ENCODE measurements at regions not wholly inside any gene's neighbourhood (a gene's known extent, or its start where the extent isn't known, plus 50 kb on each side); places are given as distances from the start of the nearest gene placed in this dataset.

DNA sequence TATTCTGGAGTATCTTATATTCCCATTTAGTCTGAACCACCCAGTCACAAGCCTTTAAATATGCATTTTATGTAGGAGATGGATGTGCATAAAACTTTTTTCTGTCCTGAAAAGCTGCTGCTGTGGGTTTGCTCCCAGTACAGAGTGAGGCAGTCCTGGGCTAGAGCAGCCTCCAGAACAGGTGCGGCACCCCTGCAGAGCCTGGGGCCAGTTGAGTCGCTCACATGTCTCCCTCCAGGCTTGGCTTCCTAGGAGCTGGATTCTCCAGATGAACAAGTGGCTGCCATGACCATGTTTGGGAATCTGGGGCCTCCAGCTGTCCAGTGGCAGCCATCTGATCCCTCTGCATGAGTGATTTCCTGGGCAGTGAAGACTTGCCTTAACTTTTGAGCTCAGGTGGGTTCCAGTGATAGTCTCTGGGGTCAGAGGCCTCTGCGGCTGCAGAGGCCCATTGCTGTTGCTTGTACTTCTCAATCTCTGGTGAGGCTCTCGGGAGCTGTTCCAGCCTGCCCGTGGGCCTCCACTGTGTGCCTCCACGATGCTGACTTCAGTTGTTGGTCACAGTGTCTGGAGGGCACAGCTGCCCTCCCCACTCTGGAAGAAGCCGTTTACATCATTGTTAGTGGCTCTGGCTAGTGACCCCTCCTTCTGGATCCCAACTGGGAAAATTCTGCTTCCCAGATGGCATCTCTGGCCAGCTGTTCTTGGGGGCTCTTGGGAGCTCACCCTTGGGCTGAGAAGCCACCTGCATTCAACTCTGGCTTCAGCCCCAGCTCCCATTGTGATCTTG, 120.4 kb downstream of the EMX2 start:
- no peak for DNase-seq (ENCODE audit: low read depth)
- H3K4me3 ChIP-seq (ENCODE audit: low read depth, low read length): no peak overlapping the region
- TF ChIP-seq, protein P1, sequence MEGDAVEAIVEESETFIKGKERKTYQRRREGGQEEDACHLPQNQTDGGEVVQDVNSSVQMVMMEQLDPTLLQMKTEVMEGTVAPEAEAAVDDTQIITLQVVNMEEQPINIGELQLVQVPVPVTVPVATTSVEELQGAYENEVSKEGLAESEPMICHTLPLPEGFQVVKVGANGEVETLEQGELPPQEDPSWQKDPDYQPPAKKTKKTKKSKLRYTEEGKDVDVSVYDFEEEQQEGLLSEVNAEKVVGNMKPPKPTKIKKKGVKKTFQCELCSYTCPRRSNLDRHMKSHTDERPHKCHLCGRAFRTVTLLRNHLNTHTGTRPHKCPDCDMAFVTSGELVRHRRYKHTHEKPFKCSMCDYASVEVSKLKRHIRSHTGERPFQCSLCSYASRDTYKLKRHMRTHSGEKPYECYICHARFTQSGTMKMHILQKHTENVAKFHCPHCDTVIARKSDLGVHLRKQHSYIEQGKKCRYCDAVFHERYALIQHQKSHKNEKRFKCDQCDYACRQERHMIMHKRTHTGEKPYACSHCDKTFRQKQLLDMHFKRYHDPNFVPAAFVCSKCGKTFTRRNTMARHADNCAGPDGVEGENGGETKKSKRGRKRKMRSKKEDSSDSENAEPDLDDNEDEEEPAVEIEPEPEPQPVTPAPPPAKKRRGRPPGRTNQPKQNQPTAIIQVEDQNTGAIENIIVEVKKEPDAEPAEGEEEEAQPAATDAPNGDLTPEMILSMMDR (IDR thresholded peaks at IDR 0.05; ENCODE audit: control insufficient read depth, extremely low read depth, insufficient read depth): no peak

DNA sequence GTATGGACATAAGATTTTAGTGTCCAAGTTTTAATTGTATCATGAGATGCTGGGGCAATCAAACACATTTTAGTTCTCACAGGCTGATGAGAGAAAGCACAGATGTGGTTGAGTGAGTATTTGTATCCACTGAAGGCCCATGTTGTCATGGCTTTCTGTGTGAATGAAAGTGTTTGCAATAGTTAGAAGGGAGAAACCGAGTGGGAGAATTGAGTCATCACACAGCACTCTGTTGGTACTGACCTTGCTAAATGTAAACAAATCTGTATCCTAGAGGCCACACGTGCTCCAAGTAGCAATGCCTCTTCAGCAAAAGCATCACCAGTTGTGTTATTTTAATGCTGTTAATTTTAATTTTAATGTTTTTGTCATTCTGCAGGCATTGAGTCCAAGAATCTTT, 121.2 kb downstream of the EMX2 start:
- H3K4me3 ChIP-seq (ENCODE audit: low read depth, low read length): no peak overlapping the region
- no peak for DNase-seq (ENCODE audit: low read depth)

DNA sequence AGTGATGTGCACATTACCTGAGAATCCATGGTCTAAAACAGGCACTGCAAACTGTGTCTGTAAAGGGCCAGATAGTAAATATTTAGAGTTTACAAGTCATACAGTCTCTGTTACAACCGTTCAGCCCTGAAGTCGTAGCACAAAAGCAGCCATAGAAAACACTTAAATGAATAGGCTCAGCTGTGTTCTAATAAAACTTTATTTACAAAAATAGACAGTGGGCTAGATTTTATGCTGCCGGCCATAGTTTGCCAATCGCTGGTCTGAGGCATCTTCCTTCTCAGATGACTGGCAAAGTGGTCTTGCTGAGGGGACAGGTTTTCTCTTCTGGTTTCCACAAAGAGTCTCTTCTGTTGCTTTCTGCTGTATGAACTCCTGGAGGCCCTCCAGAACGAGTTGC, 121.7 kb downstream of the EMX2 start:
- DNase-seq (ENCODE audit: low read depth): no peak
- TF ChIP-seq, protein P1 (IDR thresholded peaks at IDR 0.05; ENCODE audit: control insufficient read depth, extremely low read depth, insufficient read depth): no peak
- no peak overlapping the region for H3K4me3 ChIP-seq (ENCODE audit: low read depth, low read length)

More for the DNA sequence above, 121.2 kb downstream of the EMX2 start:
- TF ChIP-seq, protein P1 (IDR thresholded peaks at IDR 0.05; ENCODE audit: control insufficient read depth, extremely low read depth, insufficient read depth): no peak

DNA sequence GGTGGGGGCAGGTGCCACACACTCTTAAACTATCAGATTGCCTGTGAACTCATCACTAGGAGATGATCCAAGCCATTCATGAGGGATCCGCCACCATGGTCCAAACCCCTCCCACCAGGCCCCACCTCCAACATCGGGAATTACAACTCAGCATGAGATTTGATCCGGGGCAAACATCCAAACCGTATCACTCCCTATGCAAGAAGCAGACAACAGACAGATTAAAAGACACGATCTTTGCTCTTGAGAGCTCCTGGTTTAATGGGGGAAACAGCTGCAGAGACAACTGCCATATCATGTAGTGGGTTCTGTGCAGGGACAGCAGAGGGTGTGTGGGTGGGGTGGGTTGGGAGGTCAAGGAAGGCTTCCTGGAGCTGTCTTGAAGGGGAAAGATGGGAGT, 123.6 kb downstream of the EMX2 start:
- TF ChIP-seq, protein P1 (IDR thresholded peaks at IDR 0.05; ENCODE audit: control insufficient read depth, extremely low read depth, insufficient read depth): no peak
- DNase-seq (ENCODE audit: low read depth): no peak
- no peak overlapping the region for H3K4me3 ChIP-seq (ENCODE audit: low read depth, low read length)

DNA sequence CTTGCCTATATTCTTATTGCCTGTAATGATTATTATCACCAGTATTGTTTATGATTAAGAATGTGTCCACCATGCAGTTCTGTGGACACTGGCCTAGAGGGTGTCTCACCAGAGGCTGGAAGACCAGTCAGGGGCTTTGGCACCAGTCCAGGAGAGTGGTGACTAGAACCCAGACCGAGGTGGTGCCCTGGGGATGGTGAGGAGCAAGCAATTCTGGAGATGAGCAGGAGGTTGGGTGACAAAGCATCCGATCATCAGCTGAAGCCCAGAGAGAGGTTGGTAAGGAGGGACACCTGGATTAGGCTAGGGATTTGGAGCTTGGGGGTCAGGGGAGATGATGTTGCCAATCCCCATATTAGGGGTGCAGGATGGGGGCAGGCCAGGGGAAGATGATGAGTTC, 124.4 kb downstream of the EMX2 start:
- no peak overlapping the region for H3K4me3 ChIP-seq (ENCODE audit: low read depth, low read length)
- DNase-seq (ENCODE audit: low read depth): no peak
- TF ChIP-seq, protein P1 (IDR thresholded peaks at IDR 0.05; ENCODE audit: control insufficient read depth, extremely low read depth, insufficient read depth): no peak

DNA sequence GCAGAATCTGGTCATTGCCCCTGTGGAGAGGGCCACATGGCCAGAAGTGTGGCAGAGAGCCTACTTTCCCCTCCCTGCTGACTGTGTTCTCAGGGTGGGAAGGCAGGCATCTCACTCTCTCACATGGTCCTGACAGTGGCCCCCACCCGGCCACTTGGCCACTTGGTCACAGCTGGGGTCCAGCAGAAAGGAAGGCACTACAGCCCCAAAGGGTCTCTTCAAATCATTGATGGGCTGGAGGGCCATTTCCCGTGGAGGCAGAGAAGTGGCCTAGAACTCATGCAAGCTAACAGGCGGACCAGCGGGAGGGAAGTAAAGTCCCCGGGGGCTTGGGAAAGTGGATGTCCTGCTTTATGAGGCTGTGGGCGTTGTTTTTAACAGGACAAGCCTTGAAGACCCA, 125.3 kb downstream of the EMX2 start:
- TF ChIP-seq, protein P1 (IDR thresholded peaks at IDR 0.05; ENCODE audit: control insufficient read depth, extremely low read depth, insufficient read depth): no peak
- DNase-seq (ENCODE audit: low read depth): no peak

More for the DNA sequence above, 125.3 kb downstream of the EMX2 start:
- no peak overlapping the region for H3K4me3 ChIP-seq (ENCODE audit: low read depth, low read length)
